ENCODE measurements at regions not wholly inside any gene's neighbourhood (a gene's known extent, or its start where the extent isn't known, plus 50 kb on each side); places are given as distances from the start of the nearest gene placed in this dataset.

DNA sequence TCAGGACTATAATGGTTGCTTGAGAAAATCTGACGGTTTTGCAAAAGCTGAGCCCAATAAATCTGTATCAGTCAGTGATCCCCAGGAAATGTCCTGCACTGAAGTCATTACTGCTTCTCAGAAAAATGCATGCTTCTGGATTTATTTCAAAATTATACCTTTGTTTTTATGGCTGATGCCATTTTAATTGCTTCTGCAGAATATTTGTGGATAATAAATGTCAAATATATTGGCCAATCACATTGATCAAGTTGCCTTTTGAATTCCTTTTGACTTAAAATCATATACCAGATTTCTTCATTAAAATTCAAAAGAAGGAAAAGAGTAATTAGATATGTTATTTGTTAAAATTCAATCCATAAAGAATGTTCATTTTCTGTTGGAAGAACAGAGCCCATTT, 842.9 kb upstream of the ADGRL4 start:
- no peak for DNase-seq
- Histone ChIP-seq H3K9me3 (replicated peaks; ENCODE audit: insufficient read depth, low read length) (no peaks in the 10 kb centered on the region), H4K20me1 (ENCODE audit: insufficient read depth, low read length) (no peaks in the 10 kb centered on the region), H3F3A (ENCODE audit: insufficient read depth, low read length) (no peaks in the 10 kb centered on the region), H3K9ac (ENCODE audit: low read length) (no peak overlapping the region), H3K4me1 (ENCODE audit: low read length) (no peaks in the 10 kb centered on the region), H3K36me3 (replicated peaks; ENCODE audit: insufficient read depth, low read length) (no peaks in the 10 kb centered on the region), H3K4me3 (ENCODE audit: low read length) (no peak overlapping the region), H3K79me2 (ENCODE audit: low read length) (no peaks in the 10 kb centered on the region), H3K9me2 (replicated peaks; ENCODE audit: insufficient read depth, low read length) (no peaks in the 10 kb centered on the region), H3K4me2 (ENCODE audit: low read depth, low read length) (no peak overlapping the region), H2AFZ (ENCODE audit: low read length) (no peak overlapping the region), H3K27me3 (replicated peaks; ENCODE audit: insufficient read depth, low read length) (no peaks in the 10 kb centered on the region), H3K27ac (ENCODE audit: low read length) (no peak overlapping the region)
- TF ChIP-seq EZH2phosphoT487 (IDR thresholded peaks at IDR 0.05; ENCODE audit: low read length) (no peak), EZH2 (optimal IDR thresholded peaks at IDR 0.05; ENCODE audit: low read depth, low read length) (no peak)
- TF ChIP-seq, protein P1, sequence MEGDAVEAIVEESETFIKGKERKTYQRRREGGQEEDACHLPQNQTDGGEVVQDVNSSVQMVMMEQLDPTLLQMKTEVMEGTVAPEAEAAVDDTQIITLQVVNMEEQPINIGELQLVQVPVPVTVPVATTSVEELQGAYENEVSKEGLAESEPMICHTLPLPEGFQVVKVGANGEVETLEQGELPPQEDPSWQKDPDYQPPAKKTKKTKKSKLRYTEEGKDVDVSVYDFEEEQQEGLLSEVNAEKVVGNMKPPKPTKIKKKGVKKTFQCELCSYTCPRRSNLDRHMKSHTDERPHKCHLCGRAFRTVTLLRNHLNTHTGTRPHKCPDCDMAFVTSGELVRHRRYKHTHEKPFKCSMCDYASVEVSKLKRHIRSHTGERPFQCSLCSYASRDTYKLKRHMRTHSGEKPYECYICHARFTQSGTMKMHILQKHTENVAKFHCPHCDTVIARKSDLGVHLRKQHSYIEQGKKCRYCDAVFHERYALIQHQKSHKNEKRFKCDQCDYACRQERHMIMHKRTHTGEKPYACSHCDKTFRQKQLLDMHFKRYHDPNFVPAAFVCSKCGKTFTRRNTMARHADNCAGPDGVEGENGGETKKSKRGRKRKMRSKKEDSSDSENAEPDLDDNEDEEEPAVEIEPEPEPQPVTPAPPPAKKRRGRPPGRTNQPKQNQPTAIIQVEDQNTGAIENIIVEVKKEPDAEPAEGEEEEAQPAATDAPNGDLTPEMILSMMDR (IDR thresholded peaks at IDR 0.05; ENCODE audit: low read length) = no peak

DNA sequence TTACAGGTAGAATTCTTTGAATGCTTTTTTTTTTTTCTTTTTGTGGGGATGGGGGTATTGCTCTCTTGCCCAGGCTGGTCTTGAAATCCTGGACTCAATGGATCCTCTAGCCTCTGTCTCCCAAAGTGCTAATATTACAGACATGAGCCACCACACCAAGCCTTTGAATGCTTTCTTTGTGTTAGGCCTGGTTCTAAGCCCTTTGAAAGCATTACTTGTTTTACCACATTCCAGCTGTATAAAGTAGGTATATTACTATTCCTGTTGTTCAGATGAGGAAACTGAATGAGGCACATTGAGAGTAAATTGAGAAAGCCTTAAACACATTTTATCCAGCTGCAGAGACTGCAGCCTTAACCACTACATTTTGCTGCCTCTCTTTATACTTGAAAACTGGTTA, 841.8 kb upstream of the ADGRL4 start:
- Histone ChIP-seq H3K27ac (ENCODE audit: low read length) (no peak overlapping the region), H3K4me2 (ENCODE audit: low read depth, low read length) (no peak overlapping the region), H4K20me1 (ENCODE audit: insufficient read depth, low read length) (no peaks in the 10 kb centered on the region), H3K9ac (ENCODE audit: low read length) (no peak overlapping the region), H3K4me1 (ENCODE audit: low read length) (no peaks in the 10 kb centered on the region), H3K27me3 (replicated peaks; ENCODE audit: insufficient read depth, low read length) (no peaks in the 10 kb centered on the region), H3F3A (ENCODE audit: insufficient read depth, low read length) (no peaks in the 10 kb centered on the region), H3K79me2 (ENCODE audit: low read length) (no peaks in the 10 kb centered on the region), H3K9me3 (replicated peaks; ENCODE audit: insufficient read depth, low read length) (no peaks in the 10 kb centered on the region), H2AFZ (ENCODE audit: low read length) (no peak overlapping the region), H3K9me2 (replicated peaks; ENCODE audit: insufficient read depth, low read length) (no peaks in the 10 kb centered on the region), H3K36me3 (replicated peaks; ENCODE audit: insufficient read depth, low read length) (no peaks in the 10 kb centered on the region), H3K4me3 (ENCODE audit: low read length) (no peak overlapping the region)
- no peak for TF ChIP-seq EZH2 (optimal IDR thresholded peaks at IDR 0.05; ENCODE audit: low read depth, low read length)
- TF ChIP-seq EZH2phosphoT487 (IDR thresholded peaks at IDR 0.05; ENCODE audit: low read length) = no peak
- TF ChIP-seq, protein P1 (IDR thresholded peaks at IDR 0.05; ENCODE audit: low read length) = no peak
- no peak for DNase-seq

DNA sequence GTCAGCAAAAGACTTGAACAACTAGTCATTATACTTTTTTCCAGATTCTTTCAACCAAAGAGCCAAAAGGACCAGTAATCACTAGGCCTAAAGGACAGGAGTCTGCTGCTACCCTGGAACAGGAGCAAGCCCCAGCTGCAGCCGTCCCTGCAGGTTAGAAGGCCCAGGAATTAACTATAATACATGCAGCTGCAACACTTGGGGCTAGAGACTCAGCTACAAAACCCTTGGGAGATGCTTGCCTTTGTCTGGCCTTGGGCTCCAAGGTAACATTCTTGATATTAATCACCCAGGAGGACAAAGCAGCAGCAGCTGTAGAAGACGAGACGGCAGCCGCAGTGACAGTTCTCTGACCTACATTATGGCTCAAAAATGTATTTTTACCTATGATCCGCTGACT, 841.2 kb upstream of the ADGRL4 start:
- TF ChIP-seq EZH2phosphoT487 (IDR thresholded peaks at IDR 0.05; ENCODE audit: low read length) (no peak), EZH2 (optimal IDR thresholded peaks at IDR 0.05; ENCODE audit: low read depth, low read length) (no peak)
- TF ChIP-seq, protein P1 (IDR thresholded peaks at IDR 0.05; ENCODE audit: low read length) = no peak
- Histone ChIP-seq H3K9me2 (replicated peaks; ENCODE audit: insufficient read depth, low read length) (no peaks in the 10 kb centered on the region), H3K4me1 (ENCODE audit: low read length) (no peaks in the 10 kb centered on the region), H3F3A (ENCODE audit: insufficient read depth, low read length) (no peaks in the 10 kb centered on the region), H3K36me3 (replicated peaks; ENCODE audit: insufficient read depth, low read length) (no peaks in the 10 kb centered on the region), H3K27me3 (replicated peaks; ENCODE audit: insufficient read depth, low read length) (no peaks in the 10 kb centered on the region), H3K27ac (ENCODE audit: low read length) (no peak overlapping the region), H3K79me2 (ENCODE audit: low read length) (no peaks in the 10 kb centered on the region), H3K9ac (ENCODE audit: low read length) (no peak overlapping the region), H3K9me3 (replicated peaks; ENCODE audit: insufficient read depth, low read length) (no peaks in the 10 kb centered on the region), H2AFZ (ENCODE audit: low read length) (no peak overlapping the region), H4K20me1 (ENCODE audit: insufficient read depth, low read length) (no peaks in the 10 kb centered on the region), H3K4me3 (ENCODE audit: low read length) (no peak overlapping the region), H3K4me2 (ENCODE audit: low read depth, low read length) (no peak overlapping the region)
- no peak for DNase-seq

Data from MM.1S (cell line).